ENCODE measurements at regions not wholly inside any gene's neighbourhood (a gene's known extent, or its start where the extent isn't known, plus 50 kb on each side); places are given as distances from the start of the nearest gene placed in this dataset.

DNA sequence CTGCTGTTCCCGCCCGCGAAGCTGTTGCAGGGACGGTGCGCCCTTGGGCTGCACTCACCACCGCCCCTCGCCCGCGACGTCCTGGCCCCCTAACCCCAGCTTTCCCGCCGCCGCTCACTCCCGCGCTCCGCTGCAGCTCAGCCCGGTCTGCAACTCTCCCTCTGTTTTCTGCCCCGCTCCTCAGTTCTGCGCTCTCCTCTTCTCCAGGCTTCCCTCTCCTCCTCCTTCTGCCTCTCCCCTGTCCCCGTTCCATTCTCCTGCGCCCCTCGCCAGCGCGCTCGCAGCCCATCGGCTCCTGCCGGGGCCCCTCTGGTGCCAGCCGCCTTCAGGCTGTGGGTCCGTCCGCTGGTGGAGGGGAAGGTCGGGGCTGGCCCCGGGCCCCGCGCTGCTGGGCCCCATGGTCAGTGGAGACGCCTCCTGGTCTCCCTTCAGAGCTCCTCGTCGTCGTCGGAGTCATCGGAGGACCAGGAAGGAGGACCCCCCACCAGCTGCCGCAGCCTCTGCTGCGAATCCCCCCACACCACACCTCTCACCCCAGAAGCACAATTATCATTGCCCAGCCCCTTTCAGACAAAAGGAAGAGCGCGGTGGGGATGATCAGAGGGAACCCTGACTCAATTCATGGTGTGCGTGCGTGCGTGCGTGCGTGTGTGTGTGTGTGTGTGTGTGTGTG is 223.2 kb upstream of the FOXF1 start:
- TF ChIP-seq JUND (IDR thresholded peaks at IDR 0.05) (no peak), EZH2 (IDR thresholded peaks at IDR 0.05) (no peak), ELF1 (IDR thresholded peaks at IDR 0.05; ENCODE audit: borderline replicate concordance, low read depth) (no peak), SP1 (IDR thresholded peaks at IDR 0.05; ENCODE audit: low read depth) (no peak), FOSL1 (IDR thresholded peaks at IDR 0.05; ENCODE audit: low read depth) (no peak), POLR2A (IDR thresholded peaks at IDR 0.05; ENCODE audit: borderline replicate concordance, extremely low read depth, insufficient read depth, insufficient read length) (no peak), EGR1 (IDR thresholded peaks at IDR 0.05; ENCODE audit: low read depth) (no peak), CEBPB (IDR thresholded peaks at IDR 0.05; ENCODE audit: low read depth) (no peak), EZH2phosphoT487 (IDR thresholded peaks at IDR 0.05; ENCODE audit: borderline replicate concordance) (no peak), RAD21 (IDR thresholded peaks at IDR 0.05; ENCODE audit: low read depth) (no peak), CBX3 (IDR thresholded peaks at IDR 0.05; ENCODE audit: low read depth) (no peak)
- TF ChIP-seq, protein P1, sequence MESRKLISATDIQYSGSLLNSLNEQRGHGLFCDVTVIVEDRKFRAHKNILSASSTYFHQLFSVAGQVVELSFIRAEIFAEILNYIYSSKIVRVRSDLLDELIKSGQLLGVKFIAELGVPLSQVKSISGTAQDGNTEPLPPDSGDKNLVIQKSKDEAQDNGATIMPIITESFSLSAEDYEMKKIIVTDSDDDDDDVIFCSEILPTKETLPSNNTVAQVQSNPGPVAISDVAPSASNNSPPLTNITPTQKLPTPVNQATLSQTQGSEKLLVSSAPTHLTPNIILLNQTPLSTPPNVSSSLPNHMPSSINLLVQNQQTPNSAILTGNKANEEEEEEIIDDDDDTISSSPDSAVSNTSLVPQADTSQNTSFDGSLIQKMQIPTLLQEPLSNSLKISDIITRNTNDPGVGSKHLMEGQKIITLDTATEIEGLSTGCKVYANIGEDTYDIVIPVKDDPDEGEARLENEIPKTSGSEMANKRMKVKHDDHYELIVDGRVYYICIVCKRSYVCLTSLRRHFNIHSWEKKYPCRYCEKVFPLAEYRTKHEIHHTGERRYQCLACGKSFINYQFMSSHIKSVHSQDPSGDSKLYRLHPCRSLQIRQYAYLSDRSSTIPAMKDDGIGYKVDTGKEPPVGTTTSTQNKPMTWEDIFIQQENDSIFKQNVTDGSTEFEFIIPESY (IDR thresholded peaks at IDR 0.05; ENCODE audit: extremely low read depth, insufficient replicate concordance, low read length), result no peak
- TF ChIP-seq, protein P2, sequence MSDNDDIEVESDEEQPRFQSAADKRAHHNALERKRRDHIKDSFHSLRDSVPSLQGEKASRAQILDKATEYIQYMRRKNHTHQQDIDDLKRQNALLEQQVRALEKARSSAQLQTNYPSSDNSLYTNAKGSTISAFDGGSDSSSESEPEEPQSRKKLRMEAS (IDR thresholded peaks at IDR 0.05), result no peak
- TF ChIP-seq, protein P3, sequence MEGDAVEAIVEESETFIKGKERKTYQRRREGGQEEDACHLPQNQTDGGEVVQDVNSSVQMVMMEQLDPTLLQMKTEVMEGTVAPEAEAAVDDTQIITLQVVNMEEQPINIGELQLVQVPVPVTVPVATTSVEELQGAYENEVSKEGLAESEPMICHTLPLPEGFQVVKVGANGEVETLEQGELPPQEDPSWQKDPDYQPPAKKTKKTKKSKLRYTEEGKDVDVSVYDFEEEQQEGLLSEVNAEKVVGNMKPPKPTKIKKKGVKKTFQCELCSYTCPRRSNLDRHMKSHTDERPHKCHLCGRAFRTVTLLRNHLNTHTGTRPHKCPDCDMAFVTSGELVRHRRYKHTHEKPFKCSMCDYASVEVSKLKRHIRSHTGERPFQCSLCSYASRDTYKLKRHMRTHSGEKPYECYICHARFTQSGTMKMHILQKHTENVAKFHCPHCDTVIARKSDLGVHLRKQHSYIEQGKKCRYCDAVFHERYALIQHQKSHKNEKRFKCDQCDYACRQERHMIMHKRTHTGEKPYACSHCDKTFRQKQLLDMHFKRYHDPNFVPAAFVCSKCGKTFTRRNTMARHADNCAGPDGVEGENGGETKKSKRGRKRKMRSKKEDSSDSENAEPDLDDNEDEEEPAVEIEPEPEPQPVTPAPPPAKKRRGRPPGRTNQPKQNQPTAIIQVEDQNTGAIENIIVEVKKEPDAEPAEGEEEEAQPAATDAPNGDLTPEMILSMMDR (IDR thresholded peaks at IDR 0.05 in 2 of 3, conservative IDR thresholded peaks at IDR 0.05 in 1 of 3; ENCODE audit: borderline replicate concordance in 1 of 3, insufficient read depth in 1 of 3, low read depth in 2 of 3, low read length in 2 of 3), result no peak
- TF ChIP-seq, protein P4, sequence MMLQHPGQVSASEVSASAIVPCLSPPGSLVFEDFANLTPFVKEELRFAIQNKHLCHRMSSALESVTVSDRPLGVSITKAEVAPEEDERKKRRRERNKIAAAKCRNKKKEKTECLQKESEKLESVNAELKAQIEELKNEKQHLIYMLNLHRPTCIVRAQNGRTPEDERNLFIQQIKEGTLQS (IDR thresholded peaks at IDR 0.05), result no peak
- H3K9me3 ChIP-seq (ENCODE audit: control insufficient read depth in 1 of 2, insufficient read depth in 1 of 2, low read depth in 1 of 2, low read length in 2 of 2), result no peaks in the 10 kb centered on the region
- H3K9me2 ChIP-seq (ENCODE audit: insufficient read depth), result no peaks in the 10 kb centered on the region
- BruUV-seq (replicated peaks), result no TSS peak
- intact Hi-C loops (cut with micrococcal nuclease), result no loop called here
- H2AFZ ChIP-seq (ENCODE audit: low read depth, low read length, poor library complexity, severe bottlenecking), result no peak overlapping the region
- no peaks in the 10 kb centered on the region for H3K4me1 ChIP-seq (ENCODE audit: control insufficient read depth in 1 of 2, insufficient read depth in 2 of 2, low read length in 2 of 2)
- no peak overlapping the region for H3K4me3 ChIP-seq (replicated peaks in 1 of 2; ENCODE audit: low read depth in 1 of 2, low read length in 2 of 2)
- no peak for DNase-seq (ENCODE audit: low read depth, low spot score)
- H3K27me3 ChIP-seq (ENCODE audit: insufficient read depth, low read length), result peaks cover 64% of the 10 kb centered on the region
- H3K4me2 ChIP-seq (ENCODE audit: low read length), result no peak overlapping the region
- CTCF ChIA-PET, result no interaction called here
- ATAC-seq, result no peak
- RAD21 ChIA-PET (ENCODE audit: low non-redundant PET in 1 of 2, low total read pairs in 2 of 2, uncharacterized antibody in 2 of 2, unreplicated experiment in 2 of 2), result no interaction called here
- H4K20me1 ChIP-seq (ENCODE audit: insufficient read depth), result no peaks in the 10 kb centered on the region
- no peak overlapping the region for H3K9ac ChIP-seq (ENCODE audit: low read length)
- H3K36me3 ChIP-seq (ENCODE audit: control insufficient read depth in 1 of 2, insufficient read depth in 2 of 2, low read length in 2 of 2), result no peaks in the 10 kb centered on the region
- no peak overlapping the region for H3K27ac ChIP-seq (ENCODE audit: low read depth, low read length)
- POLR2A ChIA-PET, result no interaction called here
- no peaks in the 10 kb centered on the region for H3K79me2 ChIP-seq (ENCODE audit: insufficient read depth, low read length)
